Astrocyte of the cerebellum (primary cell): ENCODE measurements at regions not wholly inside any gene's neighbourhood (a gene's known extent, or its start where the extent isn't known, plus 50 kb on each side); places are given as distances from the start of the nearest gene placed in this dataset.

Source experiments
- DNase-seq: peaks from one replicate; pipeline ENCODE4 v3.0.0-alpha.2; 2011; ENCODE audit warnings: low read depth
- H3K4me3 ChIP-seq: 2 replicates; pipeline ENCODE4 v1.5.1; 2011; ENCODE audit warnings: mild to moderate bottlenecking, low read depth, low read length, moderate library complexity
- CTCF ChIP-seq: IDR thresholded peaks from 2 replicates; pipeline ENCODE4 v1.5.1; 2012; ENCODE audit warnings: low read length, low read depth, moderate library complexity, mild to moderate bottlenecking; ENCODE audit errors: missing control alignments
- in situ Hi-C: cut with HindIII; loops from 2 replicates; pipeline ENCODE4 v1.10.0; 2017; ENCODE audit warnings: low sequenced_read_pairs

GRCh38 chr18:54529444-54529843 is 61.6 kb upstream of the DYNAP start:
- no peak overlapping the region for H3K4me3 ChIP-seq
- in situ Hi-C loops: no loop called here
- DNase-seq: no peak
- TF ChIP-seq CTCF: no peak

GRCh38 chr18:54530285-54530684 is 60.8 kb upstream of the DYNAP start:
- no peak for TF ChIP-seq CTCF
- H3K4me3 ChIP-seq: no peak overlapping the region
- in situ Hi-C loops: no loop called here
- DNase-seq: no peak

GRCh38 chr18:54531402-54532065 is 59.5 kb upstream of the DYNAP start:
- TF ChIP-seq CTCF: no peak
- DNase-seq: no peak
- in situ Hi-C loops: no loop called here
- H3K4me3 ChIP-seq: no peak overlapping the region

GRCh38 chr18:54532222-54532621 is 58.8 kb upstream of the DYNAP start:
- DNase-seq: no peak
- TF ChIP-seq CTCF: no peak
- in situ Hi-C loops: no loop called here
- H3K4me3 ChIP-seq: no peak overlapping the region

GRCh38 chr18:54532962-54533361 is 58.1 kb upstream of the DYNAP start:
- H3K4me3 ChIP-seq: no peak overlapping the region
- in situ Hi-C loops: no loop called here
- DNase-seq: no peak
- TF ChIP-seq CTCF: no peak
